K562 (cell line): ENCODE measurements at regions not wholly inside any gene's neighbourhood (a gene's known extent, or its start where the extent isn't known, plus 50 kb on each side); places are given as distances from the start of the nearest gene placed in this dataset.

Experiments
- ATAC-seq: fragments of 200-7000 bp; cut with Tn5 transposase; 3 replicates; pipeline ENCODE4 v1.9.1; 2020; ENCODE audit warnings: moderate library complexity
- BruUV-seq: library from RNA; stranded (reverse); fragments of 400-500 nt; replicated peaks from 2 replicates; lab custom pipeline; 2021; lab: Mats Ljungman, UMichigan
- CTCF ChIA-PET: fragments of 300-600 bp; formaldehyde crosslinking; extraction: SDS; loops from one replicate; lab custom pipeline; 2021; ENCODE audit warnings: low intra/inter-chr PET ratio; lab: Yijun Ruan, JAX
- POLR2A ChIA-PET: fragments of 300-600, 350-650 bp; sonication (Branson Sonifier 250); formaldehyde crosslinking; extraction: SDS; loops from one replicate; lab custom pipeline; 2021; ENCODE audit warnings: antibody characterized with exemption, inconsistent platforms; lab: Yijun Ruan, JAX
- DNase-seq, 4 experiments: peaks; one replicate each; pipeline versions ENCODE4 v3.0.0 to v3.0.0-alpha.2; 2011 to 2018; ENCODE audit warnings: low spot score in 3 of 4, mixed read lengths in 3 of 4; ENCODE audit errors: extremely low read depth in 1 of 4
- FAIRE-seq: peaks from 2 replicates; lab custom pipeline; 2011; peaks lifted over from hg19 to GRCh38; lab: Jason Lieb, UNC
- H2AFZ ChIP-seq: 2 replicates; pipeline ENCODE4 v1.6.0; 2011; ENCODE audit warnings: low read depth, low read length, control low read depth, inconsistent platforms
- H3K27ac ChIP-seq: fragments of 200-600 bp; 3 replicates; pipeline ENCODE4 v1.8.0; 2011; ENCODE audit warnings: low read depth, mild to moderate bottlenecking, control low read depth, inconsistent platforms, low read length, moderate library complexity, mixed read lengths; ENCODE audit errors: extremely low read depth
- H3K27me3 ChIP-seq, 2 experiments: fragments of 300-600 bp in 1 of 2; 2 replicates in 1 of 2; 3 replicates in 1 of 2; pipeline versions ENCODE4 v1.6.0 to v1.8.0; 2011; ENCODE audit warnings: inconsistent platforms in 2 of 2, low read length in 2 of 2, mild to moderate bottlenecking in 1 of 2, mixed read lengths in 1 of 2, moderate library complexity in 1 of 2; ENCODE audit not compliant: control insufficient read depth in 2 of 2, insufficient read depth in 2 of 2
- H3K36me3 ChIP-seq: fragments of 300-600 bp; 3 replicates; pipeline ENCODE4 v1.8.0; 2011; ENCODE audit warnings: mild to moderate bottlenecking, low read length, inconsistent platforms; ENCODE audit not compliant: control insufficient read depth, insufficient read depth
- H3K4me1 ChIP-seq, 2 experiments: fragments of 200-600 bp in 1 of 2; replicated peaks in 1 of 2; 2 replicates in 1 of 2; 3 replicates in 1 of 2; pipeline versions ENCODE4 v1.5.1 to v1.8.0; 2011; ENCODE audit warnings: inconsistent platforms in 2 of 2, low read length in 2 of 2, mild to moderate bottlenecking in 1 of 2, mixed read lengths in 1 of 2, moderate library complexity in 1 of 2; ENCODE audit not compliant: control insufficient read depth in 2 of 2, insufficient read depth in 2 of 2
- H3K4me2 ChIP-seq: 2 replicates; pipeline ENCODE4 v1.6.1; 2011; ENCODE audit warnings: low read length, control low read depth, inconsistent platforms, mixed read lengths; ENCODE audit not compliant: insufficient read depth
- H3K4me3 ChIP-seq: fragments of 200-600 bp; sonication (generic), shearing (Covaris generic); 2 replicates; pipeline ENCODE4 v1.5.1; 2016; ENCODE audit warnings: control low read depth, inconsistent platforms
- H3K79me2 ChIP-seq: fragments of 200-600 bp; 3 replicates; pipeline ENCODE4 v1.8.0; 2011; ENCODE audit warnings: low read length, inconsistent platforms; ENCODE audit not compliant: control insufficient read depth, insufficient read depth
- H3K9ac ChIP-seq, 2 experiments: 2 replicates each; pipeline versions ENCODE4 v1.6.0 to v1.6.1; 2011; ENCODE audit warnings: low read depth in 2 of 2, low read length in 2 of 2, control low read depth in 1 of 2, inconsistent platforms in 1 of 2, mild to moderate bottlenecking in 1 of 2, mixed read lengths in 1 of 2; ENCODE audit not compliant: insufficient read depth in 1 of 2
- H3K9me1 ChIP-seq: one replicate; pipeline ENCODE4 v1.6.0; 2011; ENCODE audit warnings: inconsistent platforms, mild to moderate bottlenecking, low read length, moderate library complexity; ENCODE audit not compliant: control insufficient read depth, insufficient read depth
- H3K9me3 ChIP-seq: replicated peaks from 2 replicates; pipeline ENCODE4 v1.5.1; 2011; ENCODE audit warnings: low read depth, low read length, inconsistent platforms; ENCODE audit not compliant: control insufficient read depth, insufficient read depth
- H4K20me1 ChIP-seq: replicated peaks from 2 replicates; pipeline ENCODE4 v1.6.1; 2011; ENCODE audit warnings: low read length, inconsistent platforms, mixed read lengths; ENCODE audit not compliant: control insufficient read depth, insufficient read depth
- BCOR ChIP-seq: fragments of 450-650 bp; IDR thresholded peaks from 2 replicates; pipeline ENCODE4 v1.6.1; 2016
- CUX1 ChIP-seq: fragments of 200-800 bp; sonication (Bioruptor generic); IDR thresholded peaks from 2 replicates; pipeline ENCODE4 v1.6.1; 2016; ENCODE audit warnings: missing genetic modification characterization, missing compliant biosample characterization
- FOXP4 ChIP-seq: sonication (generic); formaldehyde crosslinking; IDR thresholded peaks from 2 replicates; pipeline ENCODE4 v1.8.0; 2022; ENCODE audit warnings: mild to moderate bottlenecking, missing genetic modification reagents, borderline replicate concordance
- MAFG ChIP-seq: fragments of 450-650 bp; conservative IDR thresholded peaks from 2 replicates; pipeline ENCODE4 v1.6.1; 2016; ENCODE audit warnings: missing genetic modification characterization, missing compliant biosample characterization
- RBM14 ChIP-seq: fragments of 200-400 bp; formaldehyde crosslinking; IDR thresholded peaks from 2 replicates; pipeline ENCODE4 v1.6.1; 2018; ENCODE audit warnings: low read depth, mild to moderate bottlenecking, low read length, moderate library complexity, borderline replicate concordance; ENCODE audit not compliant: insufficient read depth
- RFX1 ChIP-seq: fragments of 450-650 bp; IDR thresholded peaks from 2 replicates; pipeline ENCODE4 v1.6.1; 2016; ENCODE audit warnings: mild to moderate bottlenecking, moderate library complexity
- ZC3H4 ChIP-seq: sonication (generic); formaldehyde crosslinking; IDR thresholded peaks from 2 replicates; pipeline ENCODE4 v1.9.0; 2021; ENCODE audit warnings: missing genetic modification reagents, borderline replicate concordance
- ZFPM2 ChIP-seq: fragments of 250-450 bp; sonication (Bioruptor Pico); IDR thresholded peaks from 2 replicates; pipeline ENCODE4 v1.5.1; 2022; ENCODE audit warnings: mild to moderate bottlenecking
- WGBS: fragments of 100-300 bp; shearing (Covaris generic); methylation state at CpG from one replicate; pipeline ENCODE4 v1.1.6; 2016; ENCODE audit warnings: low coverage, mixed read lengths; ENCODE audit not compliant: insufficient coverage; ENCODE audit errors: missing lambda C conversion rate; 5-methylcytosine and 5-hydroxymethylcytosine counted together
- in situ Hi-C: fragments of 300-500 bp; cut with MboI; formaldehyde crosslinking; loops from 4 replicates; pipeline ENCODE4 v1.15.0; 2018; ENCODE audit warnings: inconsistent platforms, mixed read lengths
- intact Hi-C: fragments of 100-400 bp; cut with micrococcal nuclease; formaldehyde crosslinking; loops from 2 replicates; pipeline ENCODE4 v1.14.2; 2022

- TF ChIP-seq ZC3H4 (CRISPR knock-in tag) (no peak), RBM14 (no peak), FOXP4 (CRISPR knock-in tag) (no peak), BCOR (no peak), ZFPM2 (CRISPR knock-in tag) (no peak)
- TF ChIP-seq, all 486 proteins: peak for 0
These were observed 360.3 kb downstream of the FBXW7 start (continued) for GRCh38 chr4:152175586-152175985.

- Histone ChIP-seq H3K4me2 (no peak overlapping the region), H3K4me1 (peaks cover 0 to 3% of the 10 kb centered on the region in 2 experiments; a peak in 2 of 5 replicates), H2AFZ (no peak overlapping the region), H3K27ac (no peak overlapping the region), H3K4me3 (no peak overlapping the region), H3K79me2 (no peaks in the 10 kb centered on the region), H3K9ac (no peak overlapping the region), H3K9me3 (no peaks in the 10 kb centered on the region), H3K9me1 (no peaks in the 10 kb centered on the region), H4K20me1 (no peaks in the 10 kb centered on the region; the same call in 1 of the 2 replicates), H3K36me3 (no peaks in the 10 kb centered on the region), H3K27me3 (peaks cover 0 to 10% of the 10 kb centered on the region in 2 experiments; a peak in 2 of 5 replicates)
- in situ Hi-C loops = no loop called here
- TF ChIP-seq RFX1 (no peak), CUX1 (CRISPR knock-in tag) (no peak), MAFG (tag) (no peak)
- BruUV-seq = no TSS peak
- DNase-seq = no peak
- ChIA-PET CTCF (no interaction called here), POLR2A (no interaction called here)
- FAIRE-seq = no peak
- 0% methylated on average over 6 of the region's 6 CpGs for WGBS
- no peak for ATAC-seq
- intact Hi-C loops = no loop called here
These were observed 363.7 kb downstream of the FBXW7 start for GRCh38 chr4:152172146-152172545.
